ENCODE measurements at regions not wholly inside any gene's neighbourhood (a gene's known extent, or its start where the extent isn't known, plus 50 kb on each side); places are given as distances from the start of the nearest gene placed in this dataset.

DNA sequence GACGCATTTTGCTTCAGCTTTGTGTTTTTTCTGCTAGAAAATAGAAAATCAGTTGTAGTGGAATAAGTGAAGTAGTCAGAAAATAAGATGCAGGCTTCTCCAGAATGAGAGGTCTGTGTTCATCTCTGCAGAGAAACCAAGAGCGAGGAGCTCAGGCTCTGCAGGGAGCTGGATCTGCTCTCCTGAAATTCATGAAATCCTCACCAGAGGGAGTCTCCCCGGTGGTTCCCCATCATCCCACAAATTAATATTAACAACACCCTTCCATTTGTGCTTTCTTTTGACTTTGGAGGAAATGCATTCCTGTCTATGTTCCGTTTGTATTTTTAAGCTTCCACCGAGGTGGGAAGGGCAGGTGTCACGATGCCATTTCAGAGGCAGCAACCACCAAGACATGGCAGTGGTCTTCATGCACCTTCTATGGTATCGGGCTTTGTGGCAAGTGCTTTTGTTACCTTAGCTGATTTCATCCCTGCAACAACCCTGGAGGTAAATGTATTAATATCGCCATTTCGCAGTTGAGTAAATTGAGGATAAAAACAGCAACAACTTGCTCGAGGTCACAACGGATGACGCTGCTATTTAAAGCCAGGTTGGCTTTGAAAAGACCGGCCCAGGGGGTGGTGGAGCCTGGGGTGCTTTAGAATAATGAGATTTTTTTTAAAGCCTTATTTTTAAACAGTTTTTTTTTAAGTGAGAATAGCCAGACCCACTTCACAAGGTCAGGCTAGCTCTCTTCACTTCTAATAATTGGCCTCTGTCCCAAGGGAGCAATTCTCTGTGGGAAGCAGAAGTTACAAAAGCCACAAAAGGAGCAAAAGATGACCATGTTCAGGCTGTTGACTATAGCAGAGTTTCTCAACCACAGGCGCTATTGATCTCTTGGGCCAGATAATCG lies 367.6 kb upstream of the ERCC4 start:
- DNase-seq (ENCODE audit: low spot score) = no peak

DNA sequence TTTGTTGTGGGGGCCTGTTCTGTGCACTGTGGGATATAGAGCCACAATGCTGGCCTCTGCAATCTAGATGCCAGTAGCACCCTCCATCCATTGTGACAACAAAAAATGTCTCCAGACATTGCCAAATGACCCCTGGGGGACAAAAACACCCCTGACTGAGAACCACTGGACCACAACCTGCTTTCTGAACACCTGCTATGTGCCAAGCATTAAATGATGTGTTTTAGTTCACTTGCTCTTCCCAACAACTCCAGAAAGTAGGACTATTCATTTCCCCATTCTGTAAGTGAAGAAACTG lies 367.0 kb upstream of the ERCC4 start:
- no peak for DNase-seq (ENCODE audit: low spot score)

DNA sequence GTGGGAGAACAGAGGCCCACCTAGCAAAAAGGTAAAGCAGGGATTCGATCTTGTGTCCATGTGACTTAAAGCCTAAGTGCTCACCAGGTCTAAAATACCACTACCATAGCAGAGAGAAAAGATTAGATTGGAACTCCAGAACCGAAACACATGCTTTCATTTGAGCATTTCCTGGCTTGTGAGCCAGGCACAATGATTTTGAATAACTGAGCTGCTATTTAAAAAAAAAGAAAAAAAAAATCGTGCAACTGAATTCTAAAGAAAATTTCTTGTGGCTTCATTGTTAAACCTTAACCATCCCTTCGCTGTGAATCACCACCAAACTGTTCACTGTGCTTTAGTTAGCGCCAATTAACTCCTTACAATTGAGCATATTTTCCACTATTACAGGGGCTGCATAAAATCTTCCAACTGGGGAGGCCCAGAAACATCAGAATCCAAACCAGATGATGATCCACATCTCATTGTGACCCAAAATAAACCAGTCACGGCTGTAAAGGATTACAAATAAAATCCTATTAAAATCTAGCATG lies 366.4 kb upstream of the ERCC4 start:
- no peak for DNase-seq (ENCODE audit: low spot score)

DNA sequence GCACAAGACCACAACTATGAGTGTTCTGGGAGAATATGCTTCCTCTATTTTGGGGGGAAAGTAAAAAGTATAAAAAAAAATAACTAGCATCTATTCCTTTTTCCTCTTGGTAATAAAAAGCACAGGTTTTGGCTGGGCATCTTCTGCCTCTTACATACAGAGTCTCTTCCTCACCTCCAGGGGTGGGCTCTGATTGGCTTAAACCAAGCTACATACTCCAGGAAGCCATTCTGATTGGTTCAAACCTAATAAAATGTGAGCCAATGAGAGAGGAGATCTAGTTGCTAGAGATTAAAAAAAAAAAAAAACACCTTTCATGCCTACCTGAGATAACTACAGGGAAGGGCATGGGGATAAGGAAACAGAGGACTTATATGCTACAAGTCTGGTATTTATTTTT lies 365.9 kb upstream of the ERCC4 start:
- DNase-seq (ENCODE audit: low spot score) = no peak

DNA sequence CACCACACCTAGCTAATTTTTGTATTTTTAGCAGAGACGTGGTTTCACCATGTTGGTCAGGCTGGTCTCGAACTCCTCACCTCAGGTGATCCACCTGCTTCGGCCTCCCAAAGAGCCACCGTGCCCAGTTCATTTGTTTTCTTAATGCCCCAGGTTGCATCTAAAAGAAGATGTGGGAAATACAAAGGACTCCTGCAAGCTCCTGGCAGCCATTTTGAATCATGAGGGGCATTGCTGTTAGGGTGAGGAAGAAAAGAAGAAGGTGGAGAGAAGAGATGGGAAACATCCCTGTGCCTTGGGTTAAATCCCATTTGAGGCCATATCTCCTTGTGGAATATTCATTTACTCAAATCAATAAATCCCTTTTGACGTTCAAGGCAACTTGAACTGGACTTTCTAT lies 365.3 kb upstream of the ERCC4 start:
- no peak for DNase-seq (ENCODE audit: low spot score)

DNA sequence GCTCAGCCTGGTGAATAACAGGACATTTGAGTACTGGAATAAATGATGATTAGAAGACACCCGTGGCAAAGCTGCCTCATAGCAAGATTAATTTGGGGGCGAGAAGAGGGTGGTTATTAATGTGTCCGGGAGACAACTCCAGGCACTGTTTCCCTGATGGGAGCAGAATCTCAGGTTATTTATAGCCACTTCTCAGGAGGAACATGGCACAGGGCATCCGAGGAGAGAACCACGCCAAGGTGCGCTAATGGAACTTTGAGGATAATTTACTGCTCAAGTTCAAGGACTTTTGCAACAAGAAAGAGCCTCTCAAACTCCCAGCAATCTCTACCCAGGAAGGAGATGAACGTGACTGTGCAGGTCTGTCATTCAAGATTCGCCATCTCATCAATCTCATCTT lies 362.5 kb upstream of the ERCC4 start:
- DNase-seq (ENCODE audit: low spot score) = no peak

DNA sequence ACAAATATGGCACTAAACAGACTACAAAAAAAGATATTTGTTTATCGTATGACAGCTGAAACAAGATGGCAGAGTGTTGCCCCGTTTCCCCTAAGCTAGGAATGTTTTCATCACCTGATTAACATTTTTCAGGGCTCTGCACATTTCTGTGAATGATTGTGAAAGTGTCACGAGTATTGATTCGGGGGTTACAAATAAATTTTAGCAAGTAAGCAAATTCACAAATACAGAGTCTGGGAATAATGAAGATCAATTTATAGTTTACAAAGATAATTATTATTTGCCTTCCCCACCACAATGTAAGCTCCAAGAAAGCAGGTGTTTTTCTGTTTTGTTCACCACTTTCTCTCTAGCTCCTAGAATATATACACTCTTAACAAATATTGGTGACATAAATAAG lies 361.2 kb upstream of the ERCC4 start:
- DNase-seq (ENCODE audit: low spot score) = no peak

DNA sequence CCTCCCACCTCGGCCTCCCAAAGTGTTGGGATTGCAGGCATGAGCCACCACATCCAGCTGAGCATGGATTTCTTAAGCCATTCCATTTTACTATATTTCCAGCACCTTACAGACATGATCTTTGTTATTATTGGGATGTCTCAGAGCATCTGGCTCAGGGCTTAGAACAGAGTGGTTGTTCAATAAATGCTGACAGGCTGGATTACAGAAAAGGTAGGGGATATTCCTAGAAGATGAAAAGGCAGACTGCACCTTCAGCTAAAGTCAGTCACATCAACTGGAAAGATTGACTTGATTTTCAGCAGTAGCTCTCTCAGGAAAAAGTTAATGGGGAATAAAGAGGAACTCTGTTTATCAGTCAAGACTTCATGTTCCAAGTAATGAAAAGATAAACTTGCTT lies 360.3 kb upstream of the ERCC4 start:
- no peak for DNase-seq (ENCODE audit: low spot score)

DNA sequence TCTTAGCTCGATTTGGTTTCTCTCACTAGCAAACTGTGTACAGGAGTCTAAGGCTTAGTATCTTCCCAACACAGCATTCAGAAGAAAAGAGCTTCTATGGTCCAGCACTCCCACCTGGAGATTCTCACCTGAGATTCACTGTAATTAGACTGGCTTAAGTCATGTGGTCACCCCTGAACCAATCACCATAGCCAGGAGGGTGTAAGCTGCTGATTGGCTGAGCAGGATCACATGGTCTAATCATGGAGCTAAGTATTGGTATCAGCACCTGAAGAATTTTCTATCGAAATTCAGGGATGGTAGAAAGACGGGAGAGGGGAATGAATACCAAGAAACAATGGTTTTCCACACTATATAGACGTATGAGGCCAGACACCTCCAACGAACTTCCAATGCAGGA lies 359.8 kb upstream of the ERCC4 start:
- peak; percentile 7 for DNase-seq (ENCODE audit: low spot score)

DNA sequence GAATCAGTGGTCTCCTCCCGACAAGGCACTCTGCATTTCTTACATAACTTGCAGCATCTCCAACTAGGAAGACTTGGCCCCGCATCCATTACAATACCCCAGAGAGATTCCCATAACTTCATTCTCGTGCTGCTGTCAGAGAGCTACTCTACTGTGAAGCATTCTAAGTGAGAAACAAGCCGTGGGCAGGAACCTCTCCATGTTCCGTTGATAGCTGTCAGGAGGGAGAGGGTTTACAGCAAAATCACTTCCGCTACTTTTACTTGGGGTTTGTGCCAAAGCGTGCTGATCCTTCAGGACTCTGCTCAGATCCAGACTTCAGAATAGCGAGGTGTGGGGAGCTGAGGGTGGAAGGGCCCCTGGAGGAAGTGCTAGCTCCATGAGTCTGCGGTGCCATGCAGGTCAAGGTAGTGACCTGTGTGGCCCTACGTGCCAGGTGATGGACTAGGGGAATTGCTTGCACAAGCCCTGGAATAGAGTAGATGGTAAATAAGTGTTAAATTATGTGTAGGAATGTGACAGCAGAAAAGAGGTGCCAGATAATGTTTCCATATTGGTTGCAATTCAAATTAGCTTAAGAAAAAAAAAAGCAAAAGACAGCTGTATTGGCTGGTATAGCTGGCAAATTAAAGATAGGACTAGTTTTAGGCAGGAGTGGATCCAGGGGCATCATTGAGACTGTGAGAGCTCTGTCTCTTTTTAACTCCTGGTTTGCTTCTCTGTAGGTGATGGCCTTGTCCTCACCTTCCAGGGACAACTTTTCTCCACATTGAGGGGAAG lies 358.5 kb upstream of the ERCC4 start:
- no peak for DNase-seq (ENCODE audit: low spot score)

DNA sequence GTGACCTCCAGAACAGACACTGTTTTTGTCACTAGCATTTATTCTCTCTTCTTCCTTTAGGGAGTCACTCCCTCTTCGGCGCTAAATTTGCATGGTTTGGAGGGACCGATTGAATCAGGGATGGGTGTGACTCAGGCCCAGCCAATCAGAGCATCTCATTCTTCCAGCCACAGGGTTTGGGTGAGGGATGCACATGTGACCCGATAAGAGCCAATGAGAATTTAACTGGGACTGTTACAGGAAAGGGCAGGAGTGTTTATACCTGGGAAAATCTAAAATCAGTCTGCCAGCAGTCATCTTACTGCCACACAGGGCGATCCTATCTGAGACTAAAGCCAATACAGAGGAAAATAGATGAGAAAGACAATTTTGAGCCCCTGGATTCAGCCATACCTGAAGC lies 351.2 kb upstream of the ERCC4 start:
- DNase-seq (ENCODE audit: low spot score) = no peak

DNA sequence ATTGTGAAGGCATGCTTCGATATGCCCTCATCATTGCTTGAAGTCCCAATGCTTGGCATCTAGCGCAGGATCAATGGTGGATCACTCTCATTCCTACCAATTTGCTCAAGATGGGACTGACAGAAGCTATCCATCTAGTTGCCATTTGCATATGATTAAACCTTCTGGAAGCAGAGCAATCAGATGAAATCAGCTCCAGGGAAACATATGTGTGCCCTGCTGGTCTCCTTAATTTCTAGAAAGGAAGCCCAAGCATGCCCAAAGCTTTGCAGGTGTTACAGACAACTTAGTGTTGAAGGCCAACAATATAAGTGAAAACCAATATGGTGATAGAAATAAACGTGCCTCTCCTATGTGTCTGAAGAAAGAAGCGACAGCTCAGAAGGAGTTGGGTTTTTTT lies 350.0 kb upstream of the ERCC4 start:
- no peak for DNase-seq (ENCODE audit: low spot score)

DNA sequence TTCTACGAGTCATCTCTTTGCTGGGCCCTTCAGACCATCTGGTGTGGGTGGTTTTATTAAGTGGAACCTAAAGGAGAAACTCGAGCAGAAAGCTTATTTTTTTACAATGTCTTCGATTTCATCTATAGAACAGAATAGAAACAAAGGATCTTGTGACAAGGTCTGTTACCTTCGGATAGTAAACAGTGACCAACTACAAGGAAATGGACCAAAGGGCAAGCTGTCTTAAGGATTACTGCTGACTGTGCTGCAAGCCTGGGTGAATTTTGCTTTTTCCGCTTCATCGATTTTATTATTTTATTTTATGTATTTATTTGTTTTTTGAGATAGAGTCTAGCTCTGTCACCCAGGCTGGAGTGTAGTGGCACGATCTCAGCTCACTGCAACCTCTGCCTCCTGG lies 348.9 kb upstream of the ERCC4 start:
- DNase-seq (ENCODE audit: low spot score) = no peak

DNA sequence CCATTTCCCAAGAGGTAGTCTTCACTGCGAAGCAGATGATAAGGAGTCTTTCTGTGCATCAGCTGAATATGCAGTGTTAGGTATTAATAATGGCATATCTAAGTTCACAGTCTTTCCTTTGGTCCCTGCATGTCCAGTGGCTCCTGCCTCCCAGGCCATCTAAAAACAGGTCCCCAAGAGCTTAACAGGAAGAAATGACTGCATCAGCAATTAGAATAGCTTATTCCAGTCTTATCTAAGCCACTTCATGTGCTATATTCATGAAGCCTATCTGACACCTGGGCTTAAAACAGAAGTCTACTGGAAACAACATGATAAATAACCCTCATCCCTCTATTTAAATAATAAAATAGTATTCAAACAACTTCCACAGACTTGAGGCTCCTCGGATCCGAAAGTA lies 346.1 kb upstream of the ERCC4 start:
- DNase-seq (ENCODE audit: low spot score) = no peak

DNA sequence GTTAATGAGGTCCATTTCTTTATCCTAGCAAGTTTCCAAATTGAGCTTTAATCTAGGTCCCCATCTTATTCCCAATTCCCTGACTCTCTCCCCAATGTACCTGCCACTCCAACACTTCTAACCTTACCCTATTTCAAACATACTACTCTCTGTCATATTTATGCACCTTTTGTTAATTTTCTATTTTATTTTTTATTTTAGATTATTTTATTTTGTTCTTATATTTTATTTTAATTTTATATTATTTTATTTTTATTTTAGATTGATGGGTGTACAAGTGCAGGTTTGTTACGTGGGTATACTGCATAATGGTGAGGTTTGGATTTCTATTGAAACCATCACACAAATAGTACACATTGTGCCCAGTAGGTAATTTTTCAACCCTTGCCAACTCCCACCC lies 333.9 kb upstream of the ERCC4 start:
- no peak for DNase-seq (ENCODE audit: low spot score)

DNA sequence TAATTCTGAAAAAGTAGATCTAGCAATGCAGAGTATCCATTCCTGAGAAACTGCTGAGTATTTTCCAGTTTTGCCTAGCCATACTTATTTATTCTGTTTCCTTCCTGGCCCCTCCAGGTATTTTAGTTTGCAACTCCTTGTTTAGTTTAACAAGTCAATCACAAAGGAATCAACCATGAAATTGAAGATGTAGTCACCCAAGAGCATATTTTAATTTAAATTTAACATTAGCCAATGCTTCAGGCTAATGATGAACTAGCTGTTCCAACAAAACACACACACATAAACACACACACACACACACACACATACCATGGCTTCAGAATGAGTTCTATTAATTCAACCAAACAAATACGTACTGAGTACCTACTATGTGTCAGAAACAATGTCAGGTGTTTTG lies 332.8 kb upstream of the ERCC4 start:
- no peak for DNase-seq (ENCODE audit: low spot score)

DNA sequence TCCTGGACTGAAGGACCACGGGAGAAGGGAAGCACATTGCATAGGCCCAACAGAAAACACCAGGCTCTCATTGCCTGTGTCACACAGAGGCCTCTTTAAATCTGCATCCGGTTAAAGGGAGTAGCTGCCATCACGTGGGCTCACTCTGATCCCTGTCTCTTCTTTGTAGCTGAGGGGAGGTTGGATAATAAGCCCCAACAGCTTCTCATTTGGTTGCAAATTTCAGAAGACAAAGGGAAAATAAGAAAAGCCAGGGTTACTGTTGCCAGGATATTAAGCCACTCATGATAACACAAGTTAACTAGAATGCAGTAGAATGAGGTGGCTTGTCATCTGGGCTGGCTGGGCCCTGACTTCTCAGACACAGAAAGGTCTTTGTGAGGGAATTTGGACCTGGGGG lies 325.1 kb upstream of the ERCC4 start:
- no peak for DNase-seq (ENCODE audit: low spot score)

DNA sequence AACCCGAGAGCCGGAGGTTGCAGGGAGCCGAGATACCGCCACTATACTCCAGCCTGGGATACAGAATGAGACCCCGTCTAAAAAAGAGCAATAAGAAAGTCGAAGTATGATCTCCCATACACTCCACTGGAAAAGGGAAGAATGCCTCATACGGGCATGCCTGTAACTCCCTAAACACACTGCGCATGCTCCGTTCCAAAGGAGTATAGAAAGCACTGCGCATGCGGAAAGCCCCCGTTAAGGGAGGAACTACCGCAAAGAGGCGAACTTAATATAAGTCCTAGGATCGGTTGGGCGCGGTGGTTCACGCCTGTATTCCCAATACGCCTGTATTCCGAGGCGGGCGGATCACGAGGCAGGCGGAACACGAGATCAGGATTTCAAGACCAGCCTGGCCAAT lies 313.1 kb upstream of the ERCC4 start:
- DNase-seq (ENCODE audit: low spot score) = no peak

DNA sequence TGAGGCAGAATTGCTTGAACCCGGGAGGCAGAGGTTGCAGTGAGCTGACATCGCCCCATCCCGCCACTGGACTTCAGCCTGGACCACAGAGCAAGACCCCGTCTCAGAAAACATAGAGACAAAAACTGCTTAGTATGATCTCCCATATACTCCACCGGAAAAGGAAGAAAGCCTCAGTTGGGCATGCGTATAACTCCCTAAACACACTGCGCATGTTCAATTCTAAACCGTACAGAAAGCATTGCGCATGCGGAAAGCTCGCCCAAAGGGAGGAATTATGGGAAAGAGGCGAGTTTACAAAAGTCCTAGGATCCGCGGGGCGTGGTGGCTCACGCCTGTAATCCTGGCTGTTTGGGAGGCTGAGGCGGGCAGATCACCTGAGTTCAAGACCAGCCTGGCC lies 312.7 kb upstream of the ERCC4 start:
- no peak for DNase-seq (ENCODE audit: low spot score)

DNA sequence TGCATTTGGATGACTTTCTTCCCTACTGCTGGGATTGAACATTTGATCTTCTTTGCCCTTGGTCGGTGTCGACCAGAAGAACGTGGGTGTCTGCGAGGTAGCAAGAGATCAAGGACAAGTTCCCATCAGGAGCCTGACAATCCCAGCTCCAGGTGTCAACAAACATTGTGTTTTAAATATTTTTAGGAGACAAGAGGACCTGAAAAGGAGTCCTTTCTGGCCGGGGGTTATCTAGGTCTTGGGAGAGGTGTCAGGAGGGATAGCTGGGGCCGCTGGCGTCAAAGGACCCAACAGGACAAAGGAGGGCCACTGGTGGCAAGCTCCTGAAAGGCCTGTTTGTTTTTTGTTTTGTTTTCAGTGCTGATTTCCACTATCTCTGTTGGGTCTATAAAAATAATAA lies 308.4 kb upstream of the ERCC4 start:
- no peak for DNase-seq (ENCODE audit: low spot score)

DNA sequence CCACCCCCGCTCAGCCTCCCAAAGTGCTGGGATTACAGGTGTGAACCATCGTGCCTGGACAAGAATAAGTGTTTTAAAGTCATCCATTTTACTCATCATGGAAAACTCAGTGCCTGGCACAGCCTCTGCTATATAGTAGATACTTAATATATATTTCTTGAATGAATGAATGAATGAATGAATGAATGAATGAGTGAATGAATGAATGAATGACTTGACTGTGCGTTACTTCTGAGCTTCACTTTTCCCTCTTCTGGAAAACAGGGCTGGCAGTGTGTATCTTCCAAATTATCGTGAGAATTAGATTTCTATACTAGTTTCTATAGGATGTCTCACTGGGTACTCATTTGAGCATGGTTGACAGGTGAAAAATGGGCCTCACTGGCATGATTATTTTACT lies 307.3 kb upstream of the ERCC4 start:
- no peak for DNase-seq (ENCODE audit: low spot score)

DNA sequence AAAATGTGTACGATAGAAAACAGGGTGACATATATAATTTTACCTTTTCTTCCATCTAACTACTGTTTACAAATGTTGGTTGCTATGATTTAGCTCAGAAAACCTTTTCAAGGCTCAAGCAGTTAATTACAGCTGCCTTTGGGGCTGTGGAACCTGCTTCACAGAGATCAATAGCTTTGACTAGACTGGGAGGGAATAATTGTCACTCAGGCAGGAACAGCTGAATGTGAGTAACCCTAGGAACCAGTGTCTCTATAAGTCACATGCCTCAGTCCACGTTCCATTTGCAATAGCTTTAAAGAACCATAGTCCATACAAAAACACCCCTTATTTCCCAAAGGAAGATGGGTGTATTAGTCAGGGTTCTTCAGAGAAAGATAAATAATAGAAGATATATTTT lies 306.8 kb upstream of the ERCC4 start:
- no peak for DNase-seq (ENCODE audit: low spot score)

DNA sequence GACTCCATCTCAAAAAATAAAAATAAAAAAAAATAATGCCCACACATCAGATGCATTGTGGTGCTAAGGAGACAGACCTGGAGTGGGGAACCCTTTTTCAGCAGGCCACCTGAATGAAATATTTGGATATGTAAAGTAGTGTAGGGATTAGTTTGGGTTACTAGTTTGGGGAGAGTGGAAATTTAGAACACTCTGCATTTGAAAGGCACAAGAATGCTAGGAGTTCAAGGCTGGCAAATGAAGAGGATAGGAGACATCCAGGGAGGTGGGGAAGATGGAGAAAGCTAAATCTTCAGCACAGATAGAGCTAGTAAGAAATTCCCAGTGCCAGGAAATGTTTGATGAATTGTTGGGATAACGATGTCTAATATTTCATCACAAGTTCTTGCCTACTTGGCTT lies 298.3 kb upstream of the ERCC4 start:
- no peak for DNase-seq (ENCODE audit: low spot score)
